MCF 10A (cell line): ENCODE measurements at regions not wholly inside any gene's neighbourhood (a gene's known extent, or its start where the extent isn't known, plus 50 kb on each side); places are given as distances from the start of the nearest gene placed in this dataset.

Experiments
- BruUV-seq: library from RNA; stranded (reverse); fragments of 400-500 nt; replicated peaks from 2 replicates; lab custom pipeline; 2021; lab: Mats Ljungman, UMichigan
- CTCF ChIA-PET: fragments of 300-600 bp; sonication (Branson Sonifier 250); formaldehyde crosslinking; extraction: SDS; loops from one replicate; lab custom pipeline; 2021; ENCODE audit warnings: antibody characterized with exemption, inconsistent platforms; lab: Yijun Ruan, JAX
- POLR2A ChIA-PET: fragments of 300-600, 350-650 bp; sonication (Branson Sonifier 250); formaldehyde crosslinking; extraction: SDS; loops from one replicate; lab custom pipeline; 2020; ENCODE audit warnings: antibody characterized with exemption, inconsistent platforms; lab: Yijun Ruan, JAX
- DNase-seq: peaks from one replicate; pipeline ENCODE4 v3.0.0-alpha.2; 2018; ENCODE audit not compliant: unreplicated experiment
- H3K27ac Mint-ChIP-seq: one replicate; pipeline ENCODE4 v1.8.0; 2022; ENCODE audit warnings: mild to moderate bottlenecking, low read depth, mixed read lengths; ENCODE audit not compliant: unreplicated experiment
- H3K27me3 Mint-ChIP-seq: one replicate; pipeline ENCODE4 v1.8.0; 2022; ENCODE audit warnings: mixed read lengths; ENCODE audit not compliant: insufficient read depth, unreplicated experiment
- H3K36me3 Mint-ChIP-seq: one replicate; pipeline ENCODE4 v1.8.0; 2022; ENCODE audit warnings: mild to moderate bottlenecking, moderate library complexity, mixed read lengths; ENCODE audit not compliant: insufficient read depth, unreplicated experiment
- H3K4me1 Mint-ChIP-seq: one replicate; pipeline ENCODE4 v1.8.0; 2022; ENCODE audit warnings: mixed read lengths; ENCODE audit not compliant: insufficient read depth, unreplicated experiment
- H3K4me3 Mint-ChIP-seq: one replicate; pipeline ENCODE4 v1.8.0; 2022; ENCODE audit warnings: mild to moderate bottlenecking, moderate library complexity, mixed read lengths; ENCODE audit not compliant: unreplicated experiment
- H3K9me3 Mint-ChIP-seq: one replicate; pipeline ENCODE4 v1.8.0; 2022; ENCODE audit warnings: mixed read lengths; ENCODE audit not compliant: unreplicated experiment
- CTCF ChIP-seq: fragments of 200-600 bp; IDR thresholded peaks from one replicate; pipeline ENCODE4 v1.8.0; 2022; ENCODE audit warnings: antibody characterized with exemption, mild to moderate bottlenecking; ENCODE audit not compliant: unreplicated experiment
- intact Hi-C: fragments of 100-400 bp; cut with micrococcal nuclease; formaldehyde crosslinking; loops from 2 replicates; pipeline ENCODE4 v1.14.1; 2022

- H3K9me3 Mint-ChIP-seq: no peaks in the 10 kb centered on the region
- no peak for DNase-seq
- intact Hi-C loops: no loop called here
- TF ChIP-seq CTCF: no peak
- CTCF ChIA-PET: no interaction called here
- no peak overlapping the region for H3K4me3 Mint-ChIP-seq
- H3K4me1 Mint-ChIP-seq: no peaks in the 10 kb centered on the region
- BruUV-seq: no TSS peak
- H3K27ac Mint-ChIP-seq: no peak overlapping the region
- POLR2A ChIA-PET: no interaction called here
- no peaks in the 10 kb centered on the region for H3K27me3 Mint-ChIP-seq
- H3K36me3 Mint-ChIP-seq: no peaks in the 10 kb centered on the region
Observed at GRCh38 chr6:102381203-102381602, 987.7 kb downstream of the GRIK2 start.

DNA sequence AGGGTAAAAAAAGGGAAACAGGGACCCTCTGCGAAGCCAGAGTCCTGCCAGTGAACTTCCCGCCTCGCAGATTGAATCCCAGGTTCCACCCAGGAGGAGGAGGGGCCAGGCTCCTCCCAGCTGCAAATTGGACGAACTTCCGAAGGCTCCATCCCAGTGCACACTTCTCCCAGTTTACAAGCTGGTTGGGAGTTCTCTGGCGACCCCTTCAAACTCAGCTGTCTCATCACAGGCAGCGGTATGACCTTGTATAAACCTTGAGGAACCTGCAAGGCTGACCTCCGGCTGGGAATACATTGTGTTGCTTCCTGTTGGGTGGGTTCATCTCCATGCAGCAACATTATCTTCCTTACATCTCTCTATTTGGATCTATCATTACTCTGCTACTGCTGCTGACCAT, 962.7 kb downstream of the GRIK2 start:
- Mint-ChIP-seq H3K27me3 (no peaks in the 10 kb centered on the region), H3K27ac (no peak overlapping the region), H3K4me1 (no peaks in the 10 kb centered on the region), H3K4me3 (no peak overlapping the region), H3K9me3 (no peaks in the 10 kb centered on the region), H3K36me3 (no peaks in the 10 kb centered on the region)
- POLR2A ChIA-PET: no interaction called here
- intact Hi-C loops: no loop called here
- CTCF ChIA-PET: interaction anchor here (1.2 kb wide), 1 partner anchor 9 kb away, joined by 4 read pairs; no protein-coding TSS in a partner anchor
- DNase-seq: no peak
- no peak for TF ChIP-seq CTCF
- BruUV-seq: no TSS peak

- intact Hi-C loops: no loop called here
- no peak overlapping the region for H3K27ac Mint-ChIP-seq
- H3K36me3 Mint-ChIP-seq: no peaks in the 10 kb centered on the region
- no peaks in the 10 kb centered on the region for H3K9me3 Mint-ChIP-seq
- no peaks in the 10 kb centered on the region for H3K27me3 Mint-ChIP-seq
- POLR2A ChIA-PET: no interaction called here
- CTCF ChIA-PET: interaction anchor here (1.2 kb wide), 1 partner anchor 9 kb away, joined by 4 read pairs; no protein-coding TSS in a partner anchor
- no peak for TF ChIP-seq CTCF
- no peaks in the 10 kb centered on the region for H3K4me1 Mint-ChIP-seq
- no TSS peak for BruUV-seq
- DNase-seq: no peak
- no peak overlapping the region for H3K4me3 Mint-ChIP-seq
Observed at GRCh38 chr6:102355578-102355977, 962.1 kb downstream of the GRIK2 start.

DNA sequence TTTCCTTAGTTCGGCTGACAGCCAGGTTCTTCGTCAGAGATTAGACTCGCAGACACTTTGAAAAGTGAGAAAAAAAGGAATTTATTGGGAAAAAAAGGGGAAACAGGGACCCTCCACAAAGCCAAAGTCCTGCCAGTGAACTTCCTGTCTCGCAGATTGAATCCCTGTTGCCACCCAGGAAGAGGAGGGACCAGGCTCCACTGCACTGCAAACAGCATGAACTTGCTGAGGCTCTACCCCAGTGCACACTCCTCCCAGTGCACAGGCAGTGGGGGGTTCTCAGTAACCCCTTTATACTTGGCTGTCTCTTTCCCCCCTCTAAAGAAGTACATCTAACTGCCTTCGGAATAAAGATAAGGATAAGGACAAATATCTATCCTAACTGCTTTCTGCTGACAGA, 959.0 kb downstream of the GRIK2 start:
- no peaks in the 10 kb centered on the region for H3K4me1 Mint-ChIP-seq

More for the DNA sequence above, 959.0 kb downstream of the GRIK2 start:
- POLR2A ChIA-PET: no interaction called here
- TF ChIP-seq CTCF: no peak
- no peak for DNase-seq
- CTCF ChIA-PET: no interaction called here
- peaks cover 9% of the 10 kb centered on the region for H3K9me3 Mint-ChIP-seq
- H3K27ac Mint-ChIP-seq: no peak overlapping the region
- no peaks in the 10 kb centered on the region for H3K36me3 Mint-ChIP-seq
- no TSS peak for BruUV-seq
- intact Hi-C loops: no loop called here
- no peaks in the 10 kb centered on the region for H3K27me3 Mint-ChIP-seq
- H3K4me3 Mint-ChIP-seq: no peak overlapping the region
